K562 (cell line): ENCODE measurements at regions not wholly inside any gene's neighbourhood (a gene's known extent, or its start where the extent isn't known, plus 50 kb on each side); places are given as distances from the start of the nearest gene placed in this dataset.

Source experiments
- ATAC-seq: fragments of 200-7000 bp; cut with Tn5 transposase; 3 replicates; pipeline ENCODE4 v1.9.1; 2020; ENCODE audit warnings: moderate library complexity
- BruUV-seq: library from RNA; stranded (reverse); fragments of 400-500 nt; replicated peaks from 2 replicates; lab custom pipeline; 2021; lab: Mats Ljungman, UMichigan
- CTCF ChIA-PET: fragments of 300-600 bp; formaldehyde crosslinking; extraction: SDS; loops from one replicate; lab custom pipeline; 2021; ENCODE audit warnings: low intra/inter-chr PET ratio; lab: Yijun Ruan, JAX
- POLR2A ChIA-PET: fragments of 300-600, 350-650 bp; sonication (Branson Sonifier 250); formaldehyde crosslinking; extraction: SDS; loops from one replicate; lab custom pipeline; 2021; ENCODE audit warnings: antibody characterized with exemption, inconsistent platforms; lab: Yijun Ruan, JAX
- DNase-seq, 4 experiments: peaks; one replicate each; pipeline versions ENCODE4 v3.0.0 to v3.0.0-alpha.2; 2011 to 2018; ENCODE audit warnings: low spot score in 3 of 4, mixed read lengths in 3 of 4; ENCODE audit errors: extremely low read depth in 1 of 4
- FAIRE-seq: peaks from 2 replicates; lab custom pipeline; 2011; peaks lifted over from hg19 to GRCh38; lab: Jason Lieb, UNC
- H2AFZ ChIP-seq: 2 replicates; pipeline ENCODE4 v1.6.0; 2011; ENCODE audit warnings: low read depth, low read length, control low read depth, inconsistent platforms
- H3K27ac ChIP-seq: fragments of 200-600 bp; 3 replicates; pipeline ENCODE4 v1.8.0; 2011; ENCODE audit warnings: low read depth, mild to moderate bottlenecking, control low read depth, inconsistent platforms, low read length, moderate library complexity, mixed read lengths; ENCODE audit errors: extremely low read depth
- H3K27me3 ChIP-seq, 2 experiments: fragments of 300-600 bp in 1 of 2; 2 replicates in 1 of 2; 3 replicates in 1 of 2; pipeline versions ENCODE4 v1.6.0 to v1.8.0; 2011; ENCODE audit warnings: inconsistent platforms in 2 of 2, low read length in 2 of 2, mild to moderate bottlenecking in 1 of 2, mixed read lengths in 1 of 2, moderate library complexity in 1 of 2; ENCODE audit not compliant: control insufficient read depth in 2 of 2, insufficient read depth in 2 of 2
- H3K36me3 ChIP-seq: fragments of 300-600 bp; 3 replicates; pipeline ENCODE4 v1.8.0; 2011; ENCODE audit warnings: mild to moderate bottlenecking, low read length, inconsistent platforms; ENCODE audit not compliant: control insufficient read depth, insufficient read depth
- H3K4me1 ChIP-seq, 2 experiments: fragments of 200-600 bp in 1 of 2; replicated peaks in 1 of 2; 2 replicates in 1 of 2; 3 replicates in 1 of 2; pipeline versions ENCODE4 v1.5.1 to v1.8.0; 2011; ENCODE audit warnings: inconsistent platforms in 2 of 2, low read length in 2 of 2, mild to moderate bottlenecking in 1 of 2, mixed read lengths in 1 of 2, moderate library complexity in 1 of 2; ENCODE audit not compliant: control insufficient read depth in 2 of 2, insufficient read depth in 2 of 2
- H3K4me2 ChIP-seq: 2 replicates; pipeline ENCODE4 v1.6.1; 2011; ENCODE audit warnings: low read length, control low read depth, inconsistent platforms, mixed read lengths; ENCODE audit not compliant: insufficient read depth
- H3K4me3 ChIP-seq: fragments of 200-600 bp; sonication (generic), shearing (Covaris generic); 2 replicates; pipeline ENCODE4 v1.5.1; 2016; ENCODE audit warnings: control low read depth, inconsistent platforms
- H3K79me2 ChIP-seq: fragments of 200-600 bp; 3 replicates; pipeline ENCODE4 v1.8.0; 2011; ENCODE audit warnings: low read length, inconsistent platforms; ENCODE audit not compliant: control insufficient read depth, insufficient read depth
- H3K9ac ChIP-seq, 2 experiments: 2 replicates each; pipeline versions ENCODE4 v1.6.0 to v1.6.1; 2011; ENCODE audit warnings: low read depth in 2 of 2, low read length in 2 of 2, control low read depth in 1 of 2, inconsistent platforms in 1 of 2, mild to moderate bottlenecking in 1 of 2, mixed read lengths in 1 of 2; ENCODE audit not compliant: insufficient read depth in 1 of 2
- H3K9me1 ChIP-seq: one replicate; pipeline ENCODE4 v1.6.0; 2011; ENCODE audit warnings: inconsistent platforms, mild to moderate bottlenecking, low read length, moderate library complexity; ENCODE audit not compliant: control insufficient read depth, insufficient read depth
- H3K9me3 ChIP-seq: replicated peaks from 2 replicates; pipeline ENCODE4 v1.5.1; 2011; ENCODE audit warnings: low read depth, low read length, inconsistent platforms; ENCODE audit not compliant: control insufficient read depth, insufficient read depth
- H4K20me1 ChIP-seq: replicated peaks from 2 replicates; pipeline ENCODE4 v1.6.1; 2011; ENCODE audit warnings: low read length, inconsistent platforms, mixed read lengths; ENCODE audit not compliant: control insufficient read depth, insufficient read depth
- CTCFL ChIP-seq: IDR thresholded peaks from 2 replicates; pipeline ENCODE4 v1.6.1; 2011; ENCODE audit warnings: borderline replicate concordance, low read depth, mild to moderate bottlenecking, moderate library complexity, low read length; ENCODE audit not compliant: insufficient read depth, poor library complexity, severe bottlenecking
- CXXC5 ChIP-seq: fragments of 250-450 bp; sonication (Bioruptor Pico); IDR thresholded peaks from 2 replicates; pipeline ENCODE4 v1.8.0; 2022; ENCODE audit warnings: inconsistent platforms, mild to moderate bottlenecking, moderate library complexity
- GTF3C2 ChIP-seq: IDR thresholded peaks from 3 replicates; pipeline ENCODE4 v1.6.1; 2011; ENCODE audit warnings: borderline replicate concordance, mild to moderate bottlenecking, moderate library complexity; ENCODE audit not compliant: insufficient read length; ENCODE audit errors: extremely low read depth
- HSF4 ChIP-seq: fragments of 250-450 bp; sonication (Bioruptor Pico); IDR thresholded peaks from 2 replicates; pipeline ENCODE4 v2.1.2; 2022; ENCODE audit warnings: mild to moderate bottlenecking, moderate library complexity, borderline replicate concordance
- MTA1 ChIP-seq: fragments of 450-650 bp; IDR thresholded peaks from 2 replicates; pipeline ENCODE4 v1.6.1; 2017; ENCODE audit warnings: borderline replicate concordance
- TFE3 ChIP-seq: fragments of 450-650 bp; formaldehyde crosslinking; IDR thresholded peaks from 2 replicates; pipeline ENCODE4 v1.4.0; 2020; ENCODE audit warnings: mild to moderate bottlenecking, mixed read lengths
- ZNF668 ChIP-seq: fragments of 250-450 bp; sonication (Bioruptor Pico); IDR thresholded peaks from 2 replicates; pipeline ENCODE4 v1.8.0; 2022; ENCODE audit warnings: mild to moderate bottlenecking, inconsistent platforms
- WGBS: fragments of 100-300 bp; shearing (Covaris generic); methylation state at CpG from one replicate; pipeline ENCODE4 v1.1.6; 2016; ENCODE audit warnings: low coverage, mixed read lengths; ENCODE audit not compliant: insufficient coverage; ENCODE audit errors: missing lambda C conversion rate; 5-methylcytosine and 5-hydroxymethylcytosine counted together
- in situ Hi-C: fragments of 300-500 bp; cut with MboI; formaldehyde crosslinking; loops from 4 replicates; pipeline ENCODE4 v1.15.0; 2018; ENCODE audit warnings: inconsistent platforms, mixed read lengths
- intact Hi-C: fragments of 100-400 bp; cut with micrococcal nuclease; formaldehyde crosslinking; loops from 2 replicates; pipeline ENCODE4 v1.14.2; 2022
- TF ChIP-seq, protein P1 (sequence below): IDR thresholded peaks from 2 replicates; pipeline ENCODE4 v1.6.1; 2016; ENCODE audit warnings: missing genetic modification characterization, missing compliant biosample characterization
- TF ChIP-seq, protein P2 (sequence below): fragments of 250-450 bp; sonication (Bioruptor Pico); IDR thresholded peaks from 2 replicates; pipeline ENCODE4 v1.8.0; 2022; ENCODE audit warnings: inconsistent platforms, mild to moderate bottlenecking, moderate library complexity, borderline replicate concordance

DNA sequence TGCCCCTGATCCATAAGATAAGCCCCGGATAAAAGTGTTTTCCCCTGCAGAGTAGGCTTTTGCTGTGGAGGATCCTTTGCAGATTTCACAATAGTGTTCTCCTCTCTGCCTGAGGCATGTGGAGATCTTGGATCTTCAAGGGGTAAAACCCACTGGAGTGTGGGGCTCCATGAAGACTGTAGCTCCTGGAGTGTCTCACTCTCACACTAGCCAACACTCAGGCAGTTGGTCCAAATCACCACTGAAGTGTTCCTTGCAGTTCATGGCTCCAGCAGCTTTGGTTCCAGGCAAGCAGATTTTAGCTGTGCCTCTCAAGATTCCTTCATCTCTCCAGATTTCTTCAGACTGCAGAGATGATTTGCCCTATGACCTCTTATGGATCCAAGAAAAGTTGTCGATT is 665.3 kb downstream of the TNS3 start:
- ATAC-seq (no peak), FAIRE-seq (no peak), DNase-seq (no peak)
- in situ Hi-C loops = no loop called here
- Histone ChIP-seq H3K27ac (no peak overlapping the region), H3K4me1 (no peaks in the 10 kb centered on the region), H3K36me3 (no peaks in the 10 kb centered on the region), H3K79me2 (no peaks in the 10 kb centered on the region), H4K20me1 (no peaks in the 10 kb centered on the region), H3K27me3 (no peaks in the 10 kb centered on the region), H3K9ac (no peak overlapping the region), H2AFZ (no peak overlapping the region), H3K9me1 (no peaks in the 10 kb centered on the region), H3K9me3 (no peaks in the 10 kb centered on the region; the same call in 1 of the 2 replicates), H3K4me2 (no peak overlapping the region), H3K4me3 (no peak overlapping the region)
- TF ChIP-seq ZNF668 (CRISPR knock-in tag) (no peak), TFE3 (CRISPR knock-in tag) (no peak), MTA1 (no peak), CXXC5 (no peak), GTF3C2 (no peak), CTCFL (no peak), HSF4 (no peak)
- TF ChIP-seq, protein P1, sequence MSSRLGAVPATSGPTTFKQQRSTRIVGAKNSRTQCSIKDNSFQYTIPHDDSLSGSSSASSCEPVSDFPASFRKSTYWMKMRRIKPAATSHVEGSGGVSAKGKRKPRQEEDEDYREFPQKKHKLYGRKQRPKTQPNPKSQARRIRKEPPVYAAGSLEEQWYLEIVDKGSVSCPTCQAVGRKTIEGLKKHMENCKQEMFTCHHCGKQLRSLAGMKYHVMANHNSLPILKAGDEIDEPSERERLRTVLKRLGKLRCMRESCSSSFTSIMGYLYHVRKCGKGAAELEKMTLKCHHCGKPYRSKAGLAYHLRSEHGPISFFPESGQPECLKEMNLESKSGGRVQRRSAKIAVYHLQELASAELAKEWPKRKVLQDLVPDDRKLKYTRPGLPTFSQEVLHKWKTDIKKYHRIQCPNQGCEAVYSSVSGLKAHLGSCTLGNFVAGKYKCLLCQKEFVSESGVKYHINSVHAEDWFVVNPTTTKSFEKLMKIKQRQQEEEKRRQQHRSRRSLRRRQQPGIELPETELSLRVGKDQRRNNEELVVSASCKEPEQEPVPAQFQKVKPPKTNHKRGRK (tag) = no peak
- TF ChIP-seq, protein P2, sequence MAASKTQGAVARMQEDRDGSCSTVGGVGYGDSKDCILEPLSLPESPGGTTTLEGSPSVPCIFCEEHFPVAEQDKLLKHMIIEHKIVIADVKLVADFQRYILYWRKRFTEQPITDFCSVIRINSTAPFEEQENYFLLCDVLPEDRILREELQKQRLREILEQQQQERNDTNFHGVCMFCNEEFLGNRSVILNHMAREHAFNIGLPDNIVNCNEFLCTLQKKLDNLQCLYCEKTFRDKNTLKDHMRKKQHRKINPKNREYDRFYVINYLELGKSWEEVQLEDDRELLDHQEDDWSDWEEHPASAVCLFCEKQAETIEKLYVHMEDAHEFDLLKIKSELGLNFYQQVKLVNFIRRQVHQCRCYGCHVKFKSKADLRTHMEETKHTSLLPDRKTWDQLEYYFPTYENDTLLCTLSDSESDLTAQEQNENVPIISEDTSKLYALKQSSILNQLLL (CRISPR knock-in tag) = no peak
- ChIA-PET POLR2A (no interaction called here), CTCF (no interaction called here)
- 3% methylated on average over 2 of the region's 2 CpGs for WGBS
- BruUV-seq = no TSS peak
- intact Hi-C loops = no loop called here
